GM12872 (cell line): ENCODE measurements at regions not wholly inside any gene's neighbourhood (a gene's known extent, or its start where the extent isn't known, plus 50 kb on each side); places are given as distances from the start of the nearest gene placed in this dataset.

ENCODE experiments used
- CTCF ChIP-seq: IDR thresholded peaks from 3 replicates; pipeline ENCODE4 v1.5.1; 2011; ENCODE audit warnings: low read depth, mild to moderate bottlenecking, low read length, moderate library complexity; ENCODE audit not compliant: insufficient read depth

DNA sequence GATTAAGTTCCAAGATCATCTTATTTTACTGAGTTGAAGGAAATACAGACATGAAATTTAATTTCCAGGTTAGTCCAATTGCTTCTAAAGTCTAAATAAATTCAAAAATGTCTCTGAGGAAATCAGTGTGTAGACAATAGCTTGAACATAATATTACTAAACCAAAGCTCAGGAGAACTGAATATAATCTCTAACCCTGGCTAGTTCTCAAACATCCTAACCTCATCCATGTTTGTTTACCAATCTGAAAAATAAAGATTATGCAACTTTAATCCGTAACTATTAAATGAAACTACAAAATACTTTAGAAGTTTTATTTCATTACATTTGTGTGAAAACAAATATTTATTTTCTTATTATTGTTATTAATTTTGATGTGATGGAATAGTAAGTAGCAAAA lies 387.2 kb downstream of the TBC1D32 start:
- no peak for TF ChIP-seq CTCF

DNA sequence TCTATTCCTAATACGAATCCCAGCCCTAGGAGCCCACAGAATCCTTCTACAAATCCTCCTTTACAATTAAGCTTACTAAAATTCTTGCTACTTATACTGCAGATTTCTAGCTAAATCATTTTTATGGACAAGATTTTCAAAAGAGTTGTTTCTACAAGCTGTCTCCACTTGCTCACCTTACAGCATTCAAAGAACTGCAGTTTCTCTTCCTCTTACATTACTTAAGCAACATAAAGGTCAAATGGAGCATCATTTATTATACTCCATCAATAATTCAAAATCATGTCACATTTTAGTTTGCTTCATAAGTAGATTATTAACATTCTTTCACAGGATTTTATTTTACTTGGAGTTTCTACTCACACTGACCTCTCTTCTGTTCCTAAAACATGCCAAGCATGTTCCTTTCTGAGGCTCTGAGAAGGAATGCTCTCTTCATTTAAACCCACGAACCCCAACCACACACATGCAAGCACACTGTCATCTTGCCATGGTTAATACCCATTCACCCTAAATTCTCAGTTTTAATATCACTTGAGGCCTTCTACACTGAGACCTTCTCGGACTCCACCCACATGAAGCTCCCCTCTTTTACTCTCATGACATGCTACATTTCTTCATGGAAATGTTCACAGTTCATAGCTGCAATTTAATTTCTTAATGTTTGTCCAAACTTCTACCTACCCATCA lies 388.2 kb downstream of the TBC1D32 start:
- TF ChIP-seq CTCF: no peak

GRCh38 chr6:120938876-120939472 lies 395.3 kb downstream of the TBC1D32 start:
- TF ChIP-seq CTCF: no peak

- no peak for TF ChIP-seq CTCF
Measured at GRCh38 chr6:120938164-120938875, 396.0 kb downstream of the TBC1D32 start.

GRCh38 chr6:120935908-120936307 lies 398.4 kb downstream of the TBC1D32 start:
- TF ChIP-seq CTCF: no peak

- no peak for TF ChIP-seq CTCF
Measured at GRCh38 chr6:120935016-120935415, 399.3 kb downstream of the TBC1D32 start.

- TF ChIP-seq CTCF: no peak
Measured at GRCh38 chr6:120924214-120924613, 410.1 kb downstream of the TBC1D32 start.
